Testis (tissue), 2 donors: ENCODE measurements at regions not wholly inside any gene's neighbourhood (a gene's known extent, or its start where the extent isn't known, plus 50 kb on each side); places are given as distances from the start of the nearest gene placed in this dataset.
"Not testable (repeated sequence)": the region's sequence is repeated elsewhere in the genome, so short reads cannot be mapped to it uniquely, and the experiment has no call there.

Experiments used
- CTCF ChIP-seq, 3 experiments: fragments of 450-650 bp in 2 of 3; fragments of 200-600 bp in 1 of 3; sonication (generic) in 1 of 3; IDR thresholded peaks; one replicate each; pipeline ENCODE4 v1.5.1; 2016 to 2019; ENCODE audit warnings: antibody characterized with exemption in 3 of 3, mild to moderate bottlenecking in 2 of 3, moderate library complexity in 1 of 3
- POLR2A ChIP-seq: fragments of 450-650 bp; IDR thresholded peaks from one replicate; pipeline ENCODE4 v1.6.1; 2017; ENCODE audit warnings: antibody characterized with exemption, mild to moderate bottlenecking, moderate library complexity

GRCh38 chr15:81716468-81716867, 329.4 kb downstream of the MEX3B start:
- TF ChIP-seq POLR2A; CTCF (IDR thresholded peaks at IDR 0.05): not testable (repeated sequence)
